ENCODE measurements at regions not wholly inside any gene's neighbourhood (a gene's known extent, or its start where the extent isn't known, plus 50 kb on each side); places are given as distances from the start of the nearest gene placed in this dataset.

DNA sequence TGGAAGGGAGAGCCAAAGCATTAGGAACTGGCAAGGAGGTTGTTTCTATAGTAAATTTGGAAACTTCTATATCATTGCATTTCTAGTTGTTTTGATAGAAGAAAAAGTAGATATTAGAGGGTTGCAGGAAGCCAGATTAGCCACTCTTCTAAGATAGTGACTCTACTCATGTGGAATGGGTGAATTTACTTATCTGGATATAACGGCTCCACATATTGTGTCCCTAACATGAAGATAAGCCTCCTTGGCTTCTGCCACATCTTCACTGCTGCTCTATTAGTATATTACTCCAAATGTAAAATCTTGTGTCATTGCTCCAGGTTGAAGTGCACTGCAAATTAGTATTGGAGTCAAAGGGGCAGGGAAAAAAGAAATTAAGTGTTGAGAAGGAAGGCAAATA is 283.3 kb downstream of the CASP12 start:
- H4K20me1 ChIP-seq (ENCODE audit: insufficient read depth, low read length) = no peaks in the 10 kb centered on the region
- TF ChIP-seq, protein P1, sequence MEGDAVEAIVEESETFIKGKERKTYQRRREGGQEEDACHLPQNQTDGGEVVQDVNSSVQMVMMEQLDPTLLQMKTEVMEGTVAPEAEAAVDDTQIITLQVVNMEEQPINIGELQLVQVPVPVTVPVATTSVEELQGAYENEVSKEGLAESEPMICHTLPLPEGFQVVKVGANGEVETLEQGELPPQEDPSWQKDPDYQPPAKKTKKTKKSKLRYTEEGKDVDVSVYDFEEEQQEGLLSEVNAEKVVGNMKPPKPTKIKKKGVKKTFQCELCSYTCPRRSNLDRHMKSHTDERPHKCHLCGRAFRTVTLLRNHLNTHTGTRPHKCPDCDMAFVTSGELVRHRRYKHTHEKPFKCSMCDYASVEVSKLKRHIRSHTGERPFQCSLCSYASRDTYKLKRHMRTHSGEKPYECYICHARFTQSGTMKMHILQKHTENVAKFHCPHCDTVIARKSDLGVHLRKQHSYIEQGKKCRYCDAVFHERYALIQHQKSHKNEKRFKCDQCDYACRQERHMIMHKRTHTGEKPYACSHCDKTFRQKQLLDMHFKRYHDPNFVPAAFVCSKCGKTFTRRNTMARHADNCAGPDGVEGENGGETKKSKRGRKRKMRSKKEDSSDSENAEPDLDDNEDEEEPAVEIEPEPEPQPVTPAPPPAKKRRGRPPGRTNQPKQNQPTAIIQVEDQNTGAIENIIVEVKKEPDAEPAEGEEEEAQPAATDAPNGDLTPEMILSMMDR (IDR thresholded peaks at IDR 0.05; ENCODE audit: low read depth, low read length) = no peak
- TF ChIP-seq EZH2phosphoT487 (IDR thresholded peaks at IDR 0.05; ENCODE audit: low read depth) = no peak
- no peaks in the 10 kb centered on the region for H3K4me1 ChIP-seq (ENCODE audit: low read length)
- H3K4me2 ChIP-seq (ENCODE audit: low read length) = no peak overlapping the region
- H2AFZ ChIP-seq (ENCODE audit: low read depth, low read length) = no peak overlapping the region
- H3K9ac ChIP-seq (ENCODE audit: low read length) = no peak overlapping the region
- no peaks in the 10 kb centered on the region for H3K36me3 ChIP-seq (replicated peaks; ENCODE audit: low read depth, low read length)
- H3K27me3 ChIP-seq (ENCODE audit: low read depth, low read length) = no peaks in the 10 kb centered on the region
- no peak overlapping the region for H3K4me3 ChIP-seq (ENCODE audit: low read length)
- H3K9me3 ChIP-seq (ENCODE audit: insufficient read depth, low read length) = no peaks in the 10 kb centered on the region
- no peak overlapping the region for H3K27ac ChIP-seq (ENCODE audit: low read length)
- no peaks in the 10 kb centered on the region for H3K79me2 ChIP-seq (ENCODE audit: low read length)

DNA sequence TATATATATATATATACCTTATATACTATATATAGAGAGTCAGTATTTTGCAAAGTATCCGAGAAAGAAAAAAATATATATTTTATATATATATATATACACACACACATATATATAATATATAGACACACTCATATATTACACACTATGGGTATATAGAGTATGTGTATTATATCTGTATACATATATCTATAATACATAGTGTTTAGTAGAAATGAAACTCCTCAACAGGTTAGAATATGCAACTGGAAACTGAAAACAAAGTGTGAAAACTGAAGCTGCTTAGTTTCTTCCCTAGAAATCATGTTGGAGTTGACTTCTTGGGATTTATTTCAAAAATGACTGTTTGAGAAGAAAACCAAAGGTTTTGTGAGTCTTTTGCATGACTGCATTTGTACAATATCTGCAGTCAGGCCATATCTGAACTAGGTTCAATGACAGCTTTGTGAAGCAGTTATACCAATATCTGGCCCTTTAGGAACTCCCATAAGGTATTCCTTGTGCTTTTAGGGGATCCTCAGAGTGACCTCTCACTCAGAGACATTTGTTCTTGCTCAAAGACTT is 284.1 kb downstream of the CASP12 start:
- TF ChIP-seq, protein P1 (IDR thresholded peaks at IDR 0.05; ENCODE audit: low read depth, low read length) = no peak
- no peak for TF ChIP-seq EZH2phosphoT487 (IDR thresholded peaks at IDR 0.05; ENCODE audit: low read depth)
- no peak overlapping the region for H3K27ac ChIP-seq (ENCODE audit: low read length)

DNA sequence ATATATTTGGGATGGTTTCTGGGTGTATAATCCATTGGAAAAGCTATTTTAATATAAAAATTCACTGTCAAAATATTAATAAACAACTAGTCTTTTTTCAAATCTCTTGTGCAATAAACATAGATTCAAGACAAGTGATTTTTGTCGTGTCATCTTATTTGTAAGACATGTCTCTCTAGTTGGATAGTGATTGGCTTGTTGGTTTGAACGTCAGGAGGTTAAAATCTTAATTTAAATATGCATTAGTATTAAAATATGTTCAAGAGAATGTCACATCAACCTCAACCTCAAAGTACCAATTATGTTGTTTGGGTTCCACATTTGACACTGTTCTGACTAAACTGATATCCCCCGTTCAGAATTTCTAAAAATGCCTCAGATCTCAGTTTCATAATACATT is 287.6 kb downstream of the CASP12 start:
- no peaks in the 10 kb centered on the region for H3K4me1 ChIP-seq (ENCODE audit: low read length)
- no peaks in the 10 kb centered on the region for H3K27me3 ChIP-seq (ENCODE audit: low read depth, low read length)
- no peak overlapping the region for H2AFZ ChIP-seq (ENCODE audit: low read depth, low read length)
- H4K20me1 ChIP-seq (ENCODE audit: insufficient read depth, low read length) = no peaks in the 10 kb centered on the region
- no peaks in the 10 kb centered on the region for H3K79me2 ChIP-seq (ENCODE audit: low read length)
- H3K9ac ChIP-seq (ENCODE audit: low read length) = no peak overlapping the region
- H3K36me3 ChIP-seq (replicated peaks; ENCODE audit: low read depth, low read length) = no peaks in the 10 kb centered on the region
- no peak overlapping the region for H3K4me3 ChIP-seq (ENCODE audit: low read length)
- H3K4me2 ChIP-seq (ENCODE audit: low read length) = no peak overlapping the region
- H3K9me3 ChIP-seq (ENCODE audit: insufficient read depth, low read length) = no peaks in the 10 kb centered on the region
- TF ChIP-seq, protein P1 (IDR thresholded peaks at IDR 0.05; ENCODE audit: low read depth, low read length) = no peak
- no peak for TF ChIP-seq EZH2phosphoT487 (IDR thresholded peaks at IDR 0.05; ENCODE audit: low read depth)
- H3K27ac ChIP-seq (ENCODE audit: low read length) = no peak overlapping the region

More for the DNA sequence above, 284.1 kb downstream of the CASP12 start:
- H2AFZ ChIP-seq (ENCODE audit: low read depth, low read length) = no peak overlapping the region
- no peaks in the 10 kb centered on the region for H3K79me2 ChIP-seq (ENCODE audit: low read length)
- H3K36me3 ChIP-seq (replicated peaks; ENCODE audit: low read depth, low read length) = no peaks in the 10 kb centered on the region
- no peaks in the 10 kb centered on the region for H3K4me1 ChIP-seq (ENCODE audit: low read length)
- H3K9me3 ChIP-seq (ENCODE audit: insufficient read depth, low read length) = no peaks in the 10 kb centered on the region
- no peak overlapping the region for H3K4me2 ChIP-seq (ENCODE audit: low read length)
- no peak overlapping the region for H3K9ac ChIP-seq (ENCODE audit: low read length)
- H3K27me3 ChIP-seq (ENCODE audit: low read depth, low read length) = no peaks in the 10 kb centered on the region
- H3K4me3 ChIP-seq (ENCODE audit: low read length) = no peak overlapping the region
- H4K20me1 ChIP-seq (ENCODE audit: insufficient read depth, low read length) = no peaks in the 10 kb centered on the region

DNA sequence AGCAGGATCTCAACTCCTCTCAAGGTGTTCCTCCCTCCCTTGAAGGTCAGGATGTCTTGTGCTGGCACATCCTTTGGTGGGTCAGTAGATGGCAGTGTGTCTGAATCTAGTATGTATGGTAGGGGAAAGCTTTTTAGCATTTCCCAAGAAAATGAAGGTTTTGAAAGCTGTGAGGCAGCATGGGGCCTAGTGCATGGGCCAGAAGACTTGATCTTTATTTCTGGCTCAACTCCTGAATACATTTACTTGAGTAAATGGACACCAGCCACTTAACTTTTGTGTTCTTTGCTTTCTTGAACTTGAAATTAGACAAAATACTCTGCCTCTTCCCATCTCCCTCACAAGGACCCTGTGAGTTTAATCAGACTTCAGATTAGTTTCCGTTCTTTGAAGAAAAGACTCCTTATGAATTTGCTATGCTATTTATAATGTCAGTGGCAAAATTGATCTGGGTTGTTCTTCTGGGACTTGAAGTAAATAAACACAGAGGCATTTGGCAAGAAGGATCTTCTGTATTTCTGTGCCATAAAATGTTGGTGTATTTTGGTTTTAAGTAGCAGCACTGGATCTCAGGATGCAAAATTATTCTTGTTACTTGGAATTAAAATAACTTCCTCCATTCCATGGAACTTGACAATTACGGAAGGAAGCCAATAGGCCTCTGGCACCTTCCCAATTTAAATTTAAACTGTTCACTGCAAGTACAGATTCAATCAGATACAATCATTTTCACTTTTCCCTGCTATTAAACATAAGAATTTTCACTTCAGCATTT is 288.8 kb downstream of the CASP12 start:
- 0 out of 2 replicates have a peak overlapping the region, but pooled peaks have one; percentile 31 for H3K4me2 ChIP-seq (ENCODE audit: low read length)
- H4K20me1 ChIP-seq (ENCODE audit: insufficient read depth, low read length) = no peaks in the 10 kb centered on the region
- no peak overlapping the region for H3K9ac ChIP-seq (ENCODE audit: low read length)
- no peaks in the 10 kb centered on the region for H3K9me3 ChIP-seq (ENCODE audit: insufficient read depth, low read length)
- TF ChIP-seq, protein P1 (IDR thresholded peaks at IDR 0.05; ENCODE audit: low read depth, low read length) = peak; percentile 67
- no peak for TF ChIP-seq EZH2phosphoT487 (IDR thresholded peaks at IDR 0.05; ENCODE audit: low read depth)
- H3K79me2 ChIP-seq (ENCODE audit: low read length) = no peaks in the 10 kb centered on the region
- no peak overlapping the region for H3K4me3 ChIP-seq (ENCODE audit: low read length)
- no peak overlapping the region for H2AFZ ChIP-seq (ENCODE audit: low read depth, low read length)
- no peaks in the 10 kb centered on the region for H3K27me3 ChIP-seq (ENCODE audit: low read depth, low read length)
- H3K27ac ChIP-seq (ENCODE audit: low read length) = no peak overlapping the region
- H3K36me3 ChIP-seq (replicated peaks; ENCODE audit: low read depth, low read length) = no peaks in the 10 kb centered on the region
- no peaks in the 10 kb centered on the region for H3K4me1 ChIP-seq (ENCODE audit: low read length)

Measured in OCI-LY3 (cell line).